22Rv1 (cell line): ENCODE measurements at regions not wholly inside any gene's neighbourhood (a gene's known extent, or its start where the extent isn't known, plus 50 kb on each side); places are given as distances from the start of the nearest gene placed in this dataset.

ENCODE experiments used
- H3K27ac ChIP-seq: fragments of 450-650 bp; 2 replicates; pipeline ENCODE4 v1.5.1; 2017
- ZFX ChIP-seq: fragments of 450-650 bp; IDR thresholded peaks from 2 replicates; pipeline ENCODE4 v1.6.1; 2017; ENCODE audit warnings: antibody characterized with exemption, borderline replicate concordance
- TF ChIP-seq, protein P1 (sequence below): fragments of 450-650 bp; IDR thresholded peaks from 2 replicates; pipeline ENCODE4 v1.5.1; 2017; ENCODE audit warnings: mild to moderate bottlenecking

DNA sequence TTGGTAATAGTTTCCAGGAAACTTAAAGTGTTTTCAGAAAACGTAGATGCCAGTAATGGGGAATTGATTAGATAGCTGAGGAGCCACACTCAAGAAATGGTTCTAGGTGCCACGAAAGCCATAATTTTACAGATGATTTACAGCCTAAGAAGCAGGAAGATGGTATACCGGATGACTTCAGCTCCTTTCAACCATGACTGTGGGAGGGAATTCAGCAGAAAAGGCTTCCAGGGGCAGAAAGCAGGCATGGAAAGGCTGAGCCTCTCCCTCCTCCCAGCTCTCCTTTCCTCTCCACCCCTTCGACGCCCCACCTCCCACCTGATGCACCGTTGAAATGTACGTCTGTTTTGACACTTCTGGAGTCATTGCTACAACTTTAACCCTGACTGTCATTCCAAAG lies 68.6 kb upstream of the SMIM21 start:
- no peak overlapping the region for H3K27ac ChIP-seq
- TF ChIP-seq ZFX: no peak
- TF ChIP-seq, protein P1, sequence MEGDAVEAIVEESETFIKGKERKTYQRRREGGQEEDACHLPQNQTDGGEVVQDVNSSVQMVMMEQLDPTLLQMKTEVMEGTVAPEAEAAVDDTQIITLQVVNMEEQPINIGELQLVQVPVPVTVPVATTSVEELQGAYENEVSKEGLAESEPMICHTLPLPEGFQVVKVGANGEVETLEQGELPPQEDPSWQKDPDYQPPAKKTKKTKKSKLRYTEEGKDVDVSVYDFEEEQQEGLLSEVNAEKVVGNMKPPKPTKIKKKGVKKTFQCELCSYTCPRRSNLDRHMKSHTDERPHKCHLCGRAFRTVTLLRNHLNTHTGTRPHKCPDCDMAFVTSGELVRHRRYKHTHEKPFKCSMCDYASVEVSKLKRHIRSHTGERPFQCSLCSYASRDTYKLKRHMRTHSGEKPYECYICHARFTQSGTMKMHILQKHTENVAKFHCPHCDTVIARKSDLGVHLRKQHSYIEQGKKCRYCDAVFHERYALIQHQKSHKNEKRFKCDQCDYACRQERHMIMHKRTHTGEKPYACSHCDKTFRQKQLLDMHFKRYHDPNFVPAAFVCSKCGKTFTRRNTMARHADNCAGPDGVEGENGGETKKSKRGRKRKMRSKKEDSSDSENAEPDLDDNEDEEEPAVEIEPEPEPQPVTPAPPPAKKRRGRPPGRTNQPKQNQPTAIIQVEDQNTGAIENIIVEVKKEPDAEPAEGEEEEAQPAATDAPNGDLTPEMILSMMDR: no peak

DNA sequence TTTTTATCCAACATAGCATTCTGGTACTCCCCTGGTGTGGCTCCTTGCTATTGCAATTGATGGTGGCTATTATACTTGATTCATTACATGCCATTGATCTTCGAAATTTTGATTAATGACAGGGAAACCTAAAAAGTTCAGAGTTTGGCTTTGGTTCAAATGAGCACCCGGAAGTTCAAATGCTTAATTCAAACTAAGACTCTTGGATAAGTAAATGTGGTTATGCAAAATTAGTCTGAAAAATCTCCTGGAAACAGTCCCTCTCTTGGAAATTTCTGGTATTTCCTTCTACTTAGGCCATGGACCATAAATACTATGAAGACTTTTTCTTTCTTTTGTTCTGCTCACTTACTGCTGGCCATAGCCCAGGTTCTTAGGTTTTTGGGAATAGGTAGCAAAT lies 65.3 kb upstream of the SMIM21 start:
- H3K27ac ChIP-seq: no peak overlapping the region
- TF ChIP-seq ZFX: no peak
- TF ChIP-seq, protein P1: no peak

DNA sequence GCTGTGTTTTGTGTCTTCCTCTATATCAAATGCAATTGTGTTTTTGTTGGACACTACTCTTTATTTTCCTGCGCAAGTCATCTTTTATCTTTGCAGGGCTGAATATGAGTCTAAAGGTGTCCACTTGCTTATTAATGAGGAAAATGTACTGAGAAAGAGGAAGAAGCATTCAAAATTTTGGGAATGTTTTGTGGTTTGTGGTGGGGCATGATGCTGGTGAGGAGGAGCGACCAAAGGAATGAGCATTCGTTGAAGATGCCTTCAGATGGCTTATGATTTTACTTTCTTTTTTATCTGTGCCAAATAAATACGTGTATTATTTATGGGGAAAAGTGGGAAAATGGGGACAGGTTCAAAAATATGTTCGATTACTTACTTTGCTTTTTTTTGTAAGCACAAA lies 63.9 kb upstream of the SMIM21 start:
- TF ChIP-seq ZFX: no peak
- TF ChIP-seq, protein P1: no peak
- H3K27ac ChIP-seq: no peak overlapping the region

DNA sequence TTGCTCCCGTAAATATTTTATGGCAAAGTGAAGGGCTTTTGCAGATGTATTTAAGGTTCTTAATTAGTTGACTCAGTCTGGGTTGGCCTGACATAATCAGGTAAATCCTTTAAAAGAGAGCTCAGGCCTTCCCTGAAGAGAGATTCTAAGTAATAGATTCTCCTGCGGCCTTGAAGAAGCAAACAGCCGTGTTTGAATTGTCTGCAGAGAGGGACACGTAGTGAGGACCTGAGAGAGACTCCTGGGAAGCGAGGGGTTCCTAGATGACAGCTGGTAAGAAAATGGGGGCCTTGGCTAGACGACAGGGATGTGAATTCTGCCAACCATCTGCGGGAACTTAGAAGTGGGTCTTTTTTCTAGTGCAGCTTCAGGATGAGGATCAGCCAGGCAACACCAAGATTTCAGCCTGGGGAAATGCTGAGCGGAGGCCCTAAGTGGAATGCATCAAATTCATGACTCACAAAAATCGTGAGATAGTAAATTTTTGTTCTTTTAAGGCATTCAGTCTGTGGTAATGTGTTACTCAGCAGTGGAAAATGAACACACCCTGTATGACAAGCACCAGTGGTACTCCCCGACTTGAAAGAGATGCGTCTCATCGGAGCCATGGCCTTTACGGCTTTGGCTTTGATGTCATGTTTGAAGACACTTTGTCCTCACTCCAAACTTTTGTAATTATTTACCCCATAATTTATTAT lies 62.1 kb upstream of the SMIM21 start:
- no peak for TF ChIP-seq ZFX
- TF ChIP-seq, protein P1: no peak

DNA sequence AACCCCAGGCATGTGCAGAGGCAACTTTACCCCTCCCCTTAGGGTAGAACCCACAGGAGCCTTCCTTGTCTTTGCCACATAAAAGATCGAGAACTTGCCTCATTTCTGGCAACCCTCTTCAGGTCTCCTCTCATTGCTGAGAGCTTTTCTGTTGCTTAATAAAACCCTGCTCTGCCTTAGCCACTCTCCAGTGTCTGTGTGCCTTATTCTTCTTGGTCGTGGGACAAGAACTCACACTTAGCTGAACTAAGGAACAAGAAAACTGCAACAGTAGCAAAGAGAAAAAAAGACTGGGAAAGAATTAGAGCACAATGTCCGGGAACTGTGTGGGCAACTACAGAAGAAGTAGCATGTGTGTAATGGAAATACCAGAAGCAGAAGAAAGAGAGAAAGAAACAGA lies 56.2 kb upstream of the SMIM21 start:
- H3K27ac ChIP-seq: no peak overlapping the region
- TF ChIP-seq, protein P1: no peak
- no peak for TF ChIP-seq ZFX

More for the DNA sequence above, 62.1 kb upstream of the SMIM21 start:
- H3K27ac ChIP-seq: no peak overlapping the region

DNA sequence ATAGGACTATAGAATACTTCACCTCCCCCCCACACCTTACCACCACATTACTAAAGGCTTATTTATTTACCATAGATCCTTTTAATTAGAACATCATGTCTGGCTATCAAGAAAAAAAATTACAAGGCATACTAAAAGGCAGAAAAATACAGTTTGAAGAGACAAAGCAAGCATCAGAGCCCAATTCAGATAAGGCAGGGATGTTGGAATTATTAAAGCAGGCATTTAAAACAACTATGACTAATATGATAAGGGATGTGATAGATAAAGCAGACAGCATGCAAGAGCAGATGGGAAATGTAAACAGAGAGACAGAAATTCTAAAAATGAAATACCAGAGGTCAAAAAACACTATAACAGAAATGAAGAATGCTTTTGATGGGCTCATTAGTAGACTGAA lies 55.4 kb upstream of the SMIM21 start:
- H3K27ac ChIP-seq: no peak overlapping the region
- TF ChIP-seq, protein P1: no peak
- TF ChIP-seq ZFX: no peak

DNA sequence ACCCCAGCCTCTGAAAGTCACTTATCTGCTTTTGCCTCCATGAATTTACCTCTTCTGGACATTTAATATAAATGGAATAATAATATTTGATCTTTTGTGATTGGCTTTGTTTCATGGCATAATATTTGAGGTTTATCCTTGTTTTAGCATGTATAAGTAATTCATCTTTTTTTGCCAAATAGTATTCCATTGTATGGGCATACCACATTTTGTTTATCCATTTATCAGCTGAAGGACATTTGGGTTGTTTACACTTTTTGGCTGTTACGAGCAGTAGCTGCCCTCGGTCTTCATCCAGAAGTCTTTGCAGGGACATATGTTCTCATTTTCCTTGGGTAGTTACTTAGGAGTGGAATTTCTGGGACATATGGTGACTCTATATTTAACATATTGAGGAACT lies 53.0 kb upstream of the SMIM21 start:
- TF ChIP-seq, protein P1: no peak
- no peak for TF ChIP-seq ZFX
- no peak overlapping the region for H3K27ac ChIP-seq
